ENCODE measurements at regions not wholly inside any gene's neighbourhood (a gene's known extent, or its start where the extent isn't known, plus 50 kb on each side); places are given as distances from the start of the nearest gene placed in this dataset.

DNA sequence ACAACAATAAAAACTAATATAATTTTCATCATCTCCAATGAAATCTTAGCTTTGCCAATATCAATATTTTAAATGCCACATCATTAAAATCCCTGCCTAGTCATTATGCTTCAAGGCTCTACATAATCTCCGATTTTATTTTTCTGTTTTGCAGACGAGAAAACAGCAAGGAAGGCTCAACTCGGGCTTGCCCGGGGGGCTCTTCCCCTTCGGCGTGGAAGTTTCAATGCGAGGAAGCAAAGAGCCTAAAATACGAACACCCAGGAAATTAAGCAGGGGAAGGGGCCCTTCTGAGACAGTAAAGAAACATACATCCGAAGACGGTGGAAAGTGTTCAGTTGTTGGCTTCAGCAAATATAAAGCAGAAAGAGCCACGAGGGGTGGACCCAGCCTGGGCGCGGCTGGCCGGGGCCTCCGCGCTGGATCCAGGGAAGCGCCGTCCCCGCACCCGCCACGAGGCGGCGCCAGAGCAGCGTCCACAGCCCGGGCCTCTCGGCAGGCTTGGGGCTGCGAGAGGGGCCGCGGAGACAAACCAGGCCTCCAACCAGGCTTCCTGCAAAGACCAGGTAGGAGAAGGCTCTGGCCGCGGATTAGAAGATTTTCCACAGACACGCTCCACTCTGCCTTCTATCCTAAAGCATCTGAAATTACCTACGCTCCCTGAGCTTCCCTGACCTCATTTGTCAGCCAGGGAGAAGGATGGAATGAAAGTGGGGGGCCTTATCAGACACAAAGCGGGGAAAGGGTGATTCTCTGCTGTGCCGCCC is 77.2 kb downstream of the SERPINA3 start (continued):
- TF ChIP-seq CBX2 (IDR thresholded peaks at IDR 0.05; ENCODE audit: low read depth, low read length): no peak
- no peak for TF ChIP-seq CBX2 (CRISPR knock-in tag; IDR thresholded peaks at IDR 0.05; ENCODE audit: low read depth)
- TF ChIP-seq HOXA3 (CRISPR knock-in tag; IDR thresholded peaks at IDR 0.05): peak; percentile 29; the same call in 1 of the 2 replicates
- TF ChIP-seq FOXA1 (IDR thresholded peaks at IDR 0.05): no peak
- TF ChIP-seq FOXA1 (CRISPR knock-in tag; IDR thresholded peaks at IDR 0.05): peak; percentile 34; the same call in 1 of the 2 replicates
- 0 out of 2 replicates have a peak, but pooled peaks have one; percentile 36 for TF ChIP-seq ZFP36L1 (CRISPR knock-in tag; IDR thresholded peaks at IDR 0.05)
- 0 out of 2 replicates have a peak, but pooled peaks have one; percentile 44 for TF ChIP-seq CCDC6 (CRISPR knock-in tag; IDR thresholded peaks at IDR 0.05)
- TF ChIP-seq, protein P1, sequence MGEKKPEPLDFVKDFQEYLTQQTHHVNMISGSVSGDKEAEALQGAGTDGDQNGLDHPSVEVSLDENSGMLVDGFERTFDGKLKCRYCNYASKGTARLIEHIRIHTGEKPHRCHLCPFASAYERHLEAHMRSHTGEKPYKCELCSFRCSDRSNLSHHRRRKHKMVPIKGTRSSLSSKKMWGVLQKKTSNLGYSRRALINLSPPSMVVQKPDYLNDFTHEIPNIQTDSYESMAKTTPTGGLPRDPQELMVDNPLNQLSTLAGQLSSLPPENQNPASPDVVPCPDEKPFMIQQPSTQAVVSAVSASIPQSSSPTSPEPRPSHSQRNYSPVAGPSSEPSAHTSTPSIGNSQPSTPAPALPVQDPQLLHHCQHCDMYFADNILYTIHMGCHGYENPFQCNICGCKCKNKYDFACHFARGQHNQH (CRISPR knock-in tag; IDR thresholded peaks at IDR 0.05): peak; percentile 51; the same call in 1 of the 2 replicates
- TF ChIP-seq STAG1 (CRISPR knock-in tag; IDR thresholded peaks at IDR 0.05): peak; percentile 97
- no peak for TF ChIP-seq U2AF1 (optimal IDR thresholded peaks at IDR 0.05; ENCODE audit: low read depth, low read length)
- TF ChIP-seq KDM3A (CRISPR knock-in tag; IDR thresholded peaks at IDR 0.05; ENCODE audit: low read depth): peak; percentile 69
- peak; percentile 73; the same call in 1 of the 2 replicates for TF ChIP-seq KDM2A (CRISPR knock-in tag; IDR thresholded peaks at IDR 0.05; ENCODE audit: borderline replicate concordance, low read depth)
- TF ChIP-seq, protein P2, sequence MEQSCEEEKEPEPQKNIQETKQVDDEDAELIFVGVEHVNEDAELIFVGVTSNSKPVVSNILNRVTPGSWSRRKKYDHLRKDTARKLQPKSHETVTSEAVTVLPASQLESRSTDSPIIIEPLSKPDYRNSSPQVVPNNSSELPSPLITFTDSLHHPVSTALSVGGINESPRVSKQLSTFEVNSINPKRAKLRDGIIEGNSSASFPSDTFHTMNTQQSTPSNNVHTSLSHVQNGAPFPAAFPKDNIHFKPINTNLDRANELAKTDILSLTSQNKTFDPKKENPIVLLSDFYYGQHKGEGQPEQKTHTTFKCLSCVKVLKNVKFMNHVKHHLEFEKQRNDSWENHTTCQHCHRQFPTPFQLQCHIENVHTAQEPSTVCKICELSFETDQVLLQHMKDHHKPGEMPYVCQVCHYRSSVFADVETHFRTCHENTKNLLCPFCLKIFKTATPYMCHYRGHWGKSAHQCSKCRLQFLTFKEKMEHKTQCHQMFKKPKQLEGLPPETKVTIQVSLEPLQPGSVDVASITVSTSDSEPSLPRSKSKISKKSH (CRISPR knock-in tag; IDR thresholded peaks at IDR 0.05; ENCODE audit: borderline replicate concordance): peak; percentile 23; the same call in 1 of the 2 replicates
- TF ChIP-seq YY1 (IDR thresholded peaks at IDR 0.05; ENCODE audit: insufficient read depth, insufficient replicate concordance, low read depth, low read length): peak; percentile 51
- TF ChIP-seq BCL6 (CRISPR knock-in tag; IDR thresholded peaks at IDR 0.05): 0 out of 2 replicates have a peak, but pooled peaks have one; percentile 15

Data from HepG2 (cell line).